Stimulated activated CD8-positive, alpha-beta memory T cell treated with anti-CD3 and anti-CD28 coated beads, Interleukin-4, amount 100 ng/mL, for 24 hours (primary cell): ENCODE measurements at regions not wholly inside any gene's neighbourhood (a gene's known extent, or its start where the extent isn't known, plus 50 kb on each side); places are given as distances from the start of the nearest gene placed in this dataset.
"Not testable (repeated sequence)": the region's sequence is repeated elsewhere in the genome, so short reads cannot be mapped to it uniquely, and the experiment has no call there.

Experiments used
- DNase-seq: peaks from one replicate; pipeline ENCODE4 v3.0.0-alpha.2; 2020; ENCODE audit warnings: low read depth

GRCh38 chr10:44008270-44008916 lies 359.7 kb upstream of the ZNF32 start:
- DNase-seq: no peak

DNA sequence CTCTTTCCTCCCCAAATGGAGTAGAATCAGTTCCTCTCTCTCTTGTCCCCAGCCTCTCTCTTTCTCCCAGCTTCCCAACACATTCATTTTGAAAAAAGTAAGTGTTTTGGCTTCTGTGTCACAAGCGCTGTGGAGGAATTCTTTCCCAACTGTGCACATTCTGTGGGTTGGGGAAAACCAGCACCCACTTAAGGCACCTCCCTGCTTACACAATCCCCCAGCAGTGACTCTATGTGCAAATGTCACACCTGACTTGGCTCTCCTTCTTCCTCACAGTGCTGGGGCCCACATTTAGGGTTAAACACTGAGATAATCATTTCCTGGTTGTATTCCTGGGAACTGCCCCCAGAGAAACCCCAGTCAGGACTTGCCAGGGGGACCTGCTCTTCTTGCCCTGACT lies 358.1 kb upstream of the ZNF32 start:
- DNase-seq: no peak

DNA sequence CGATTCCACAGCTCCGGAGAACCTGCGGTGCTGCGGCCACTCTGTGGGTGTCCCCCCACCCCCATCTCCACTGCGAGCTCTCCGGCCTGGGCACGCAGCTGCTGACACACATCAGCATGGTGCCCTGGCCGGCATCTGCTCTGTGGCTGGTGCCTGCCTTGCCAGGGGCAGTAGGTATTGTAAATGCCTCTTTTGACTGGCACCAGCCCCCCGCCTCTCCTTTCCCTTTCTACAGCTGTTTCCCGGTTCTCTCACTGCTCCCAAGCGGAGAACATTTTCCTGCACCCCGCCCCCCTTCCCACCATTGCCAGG lies 357.1 kb upstream of the ZNF32 start:
- DNase-seq: no peak

DNA sequence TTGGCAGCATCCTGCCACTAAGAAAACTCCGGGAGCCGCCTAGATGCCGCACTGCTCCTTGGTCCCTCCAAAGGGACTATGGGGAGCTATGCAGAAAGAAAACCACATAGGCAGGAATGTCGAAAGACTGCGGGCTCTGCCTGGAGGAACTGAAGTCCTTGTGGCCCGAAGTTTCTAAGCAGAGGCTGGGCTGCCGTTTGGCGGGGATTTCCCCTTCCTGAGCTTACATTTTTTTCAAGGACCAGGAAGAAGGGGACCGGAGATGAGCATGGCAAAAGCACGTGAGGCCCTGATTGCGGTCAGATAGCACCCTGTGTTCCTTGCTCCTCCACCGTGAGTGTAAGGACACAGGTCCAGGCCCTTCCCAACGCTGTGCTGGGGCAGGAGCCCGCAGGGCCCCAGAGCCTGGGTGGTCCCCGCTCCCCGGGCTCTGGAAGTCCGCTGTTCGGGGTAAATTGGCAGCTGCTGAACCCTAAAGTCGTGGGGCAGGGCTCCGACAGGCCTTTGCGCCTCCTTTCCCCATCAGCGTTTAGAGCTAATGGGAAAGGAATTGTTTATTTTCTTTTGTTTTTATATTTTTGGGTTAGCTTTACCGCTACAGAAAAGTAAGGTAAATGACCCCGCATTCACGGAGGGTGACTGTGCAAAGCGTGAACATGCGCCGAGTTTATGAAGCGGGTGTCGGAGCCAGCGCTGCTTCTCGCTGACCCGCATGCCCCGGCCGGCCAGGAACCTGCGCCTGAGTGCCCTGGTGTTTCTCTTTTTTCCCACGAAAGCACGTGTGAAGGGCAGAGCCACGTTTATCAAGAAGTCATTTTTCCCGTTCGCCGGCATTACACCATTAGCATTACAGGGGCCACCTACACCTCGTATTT lies 356.5 kb upstream of the ZNF32 start:
- DNase-seq: no peak

DNA sequence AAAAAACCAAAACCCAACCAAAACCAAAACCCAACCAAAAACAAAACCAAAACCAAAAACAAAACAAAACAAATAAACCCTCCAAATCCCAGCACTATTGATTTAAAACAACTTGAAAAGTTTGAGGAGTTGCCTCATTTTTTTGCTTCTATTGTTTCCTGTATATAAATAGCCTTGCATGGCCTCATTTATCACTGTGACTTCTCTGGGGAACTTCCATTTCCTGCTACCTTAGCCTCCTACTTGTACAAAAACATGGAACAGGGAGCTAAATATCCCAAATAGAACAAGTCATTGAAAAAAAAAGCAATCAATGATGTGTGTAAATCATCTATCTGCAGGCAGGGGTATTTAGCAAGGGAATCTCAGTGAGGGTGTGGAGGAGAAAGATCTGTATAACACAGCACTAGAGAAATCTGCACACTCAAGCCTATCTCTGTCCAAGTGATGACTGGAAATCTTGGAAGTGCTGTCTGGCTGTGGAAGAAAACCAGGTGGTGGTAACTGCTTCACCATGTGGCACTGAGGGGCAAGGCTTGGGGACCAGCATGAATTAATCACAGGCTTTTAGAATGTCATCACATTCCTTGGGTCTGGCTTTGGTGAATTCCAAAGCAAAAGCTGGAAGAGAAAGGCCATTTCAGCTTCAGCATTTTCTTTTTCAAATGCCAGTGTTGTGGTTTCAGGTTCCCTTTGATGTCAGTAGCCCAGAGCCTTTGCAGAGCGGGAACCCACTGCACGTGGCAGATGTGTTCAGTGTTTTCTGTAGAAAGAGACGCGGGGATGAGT lies 349.5 kb upstream of the ZNF32 start:
- no peak for DNase-seq

DNA sequence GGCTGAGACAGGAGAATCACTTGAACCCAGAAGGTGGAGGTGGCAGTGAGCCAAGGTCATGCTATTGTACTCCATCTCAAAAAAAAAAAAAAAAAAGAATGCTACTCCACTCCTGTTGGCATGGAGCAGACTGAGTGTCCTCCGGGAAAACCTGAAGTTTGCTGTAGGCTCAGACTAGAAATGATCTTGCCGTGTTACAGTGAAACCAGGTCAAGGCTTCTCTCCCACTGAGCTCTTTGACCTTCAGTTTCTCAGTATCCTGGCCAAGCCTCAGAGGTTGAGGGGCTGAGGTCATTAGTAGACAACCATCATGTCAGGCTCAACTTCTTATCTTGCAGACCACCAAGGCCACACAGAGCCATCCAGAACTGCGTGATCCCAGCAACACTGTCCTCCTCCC lies 348.6 kb upstream of the ZNF32 start:
- no peak for DNase-seq

DNA sequence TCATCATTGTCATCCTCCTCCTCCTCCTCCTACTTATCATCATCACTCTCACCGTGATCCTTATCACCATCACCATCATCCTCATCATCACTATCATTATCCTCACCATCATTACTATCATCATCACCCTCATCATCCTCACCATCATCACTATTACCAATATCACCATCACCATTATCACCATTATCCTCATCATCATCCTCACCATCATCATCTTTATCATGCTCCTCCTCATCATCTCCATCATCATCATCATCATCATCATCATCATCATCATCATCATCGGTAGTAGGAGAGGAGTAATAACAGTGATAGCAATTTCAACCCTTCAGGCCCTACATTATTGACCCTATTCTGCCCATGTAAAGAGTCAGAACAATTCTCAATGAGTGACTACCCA lies 345.9 kb upstream of the ZNF32 start:
- DNase-seq: no peak

DNA sequence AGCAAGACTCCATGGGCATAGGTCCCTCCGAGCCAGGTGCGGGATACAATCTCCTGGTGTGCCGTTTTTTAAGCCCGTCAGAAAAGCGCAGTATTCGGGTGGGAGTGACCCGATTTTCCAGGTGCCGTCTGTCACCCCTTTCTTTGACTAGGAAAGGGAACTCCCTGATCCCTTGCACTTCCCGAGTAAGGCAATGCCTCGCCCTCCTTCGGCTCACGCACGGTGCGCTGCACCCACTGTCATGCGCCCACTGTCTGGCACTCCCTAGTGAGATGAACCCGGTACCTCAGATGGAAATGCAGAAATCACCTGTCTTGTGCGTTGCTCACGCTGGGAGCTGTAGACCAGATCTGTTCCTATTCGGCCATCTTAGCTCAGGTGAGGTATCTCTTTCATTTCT lies 344.1 kb upstream of the ZNF32 start:
- DNase-seq: not testable (repeated sequence)

DNA sequence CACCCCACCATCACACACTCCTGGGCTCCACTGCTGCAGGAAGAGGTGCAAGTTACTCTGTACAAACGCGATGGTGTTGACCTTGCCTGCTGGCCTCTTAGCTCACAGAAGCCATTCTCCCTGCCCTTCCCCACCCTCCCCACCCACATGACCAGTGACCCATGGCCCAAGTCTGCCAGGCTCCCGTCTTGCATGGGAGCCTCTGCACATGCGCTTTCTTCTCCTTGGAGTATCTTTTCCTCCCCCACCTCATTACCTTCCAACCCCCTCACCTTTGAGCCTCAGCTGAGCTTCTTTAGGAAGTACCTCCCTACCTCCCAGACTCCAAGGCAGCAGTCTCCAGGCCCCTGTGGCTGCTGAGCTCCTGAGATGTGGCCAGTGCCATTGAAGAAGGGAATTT lies 337.7 kb upstream of the ZNF32 start:
- DNase-seq: no peak

DNA sequence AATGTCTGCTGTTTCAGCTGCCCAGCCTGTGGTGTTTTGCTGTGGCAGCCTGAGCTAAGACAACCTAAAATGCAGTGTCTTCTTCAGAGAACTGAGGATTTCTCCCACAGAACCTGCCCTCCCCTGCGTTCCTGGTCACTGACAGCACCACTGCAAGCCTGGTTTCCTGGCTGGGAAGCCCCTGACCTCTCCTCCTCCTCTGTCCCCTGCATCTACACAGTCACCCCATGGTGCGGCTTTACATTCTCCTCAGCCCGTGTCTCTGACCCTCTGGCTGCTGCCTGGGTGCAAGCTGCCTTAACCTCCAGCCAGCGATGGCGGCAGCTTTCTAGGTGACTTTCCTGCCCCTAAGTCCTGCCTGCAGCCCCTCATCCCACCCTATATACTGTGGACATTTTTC lies 337.3 kb upstream of the ZNF32 start:
- DNase-seq: no peak

DNA sequence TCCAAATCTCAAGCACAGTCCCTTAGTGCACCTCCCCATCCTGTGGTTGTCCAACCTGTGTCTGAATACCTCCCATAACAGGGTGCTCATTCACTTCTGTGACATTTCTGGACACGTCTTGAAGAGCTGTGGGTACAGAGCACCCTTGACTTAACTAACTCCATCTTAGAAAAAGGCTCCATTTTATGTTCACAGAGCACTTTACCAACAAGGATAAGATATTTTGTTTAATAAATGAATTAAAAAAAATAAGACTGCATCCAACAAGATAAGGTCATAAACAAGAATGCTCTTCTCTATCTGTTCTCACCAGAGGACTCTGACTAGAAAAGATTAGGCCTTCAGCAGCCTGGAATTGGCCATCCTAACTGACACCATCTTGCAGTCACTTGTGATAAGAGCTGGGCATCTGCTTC lies 335.2 kb upstream of the ZNF32 start:
- DNase-seq: no peak

GRCh38 chr10:43983405-43983804 lies 334.7 kb upstream of the ZNF32 start:
- no peak for DNase-seq

- DNase-seq: no peak
Measured at GRCh38 chr10:43982250-43982649, 333.6 kb upstream of the ZNF32 start.

DNA sequence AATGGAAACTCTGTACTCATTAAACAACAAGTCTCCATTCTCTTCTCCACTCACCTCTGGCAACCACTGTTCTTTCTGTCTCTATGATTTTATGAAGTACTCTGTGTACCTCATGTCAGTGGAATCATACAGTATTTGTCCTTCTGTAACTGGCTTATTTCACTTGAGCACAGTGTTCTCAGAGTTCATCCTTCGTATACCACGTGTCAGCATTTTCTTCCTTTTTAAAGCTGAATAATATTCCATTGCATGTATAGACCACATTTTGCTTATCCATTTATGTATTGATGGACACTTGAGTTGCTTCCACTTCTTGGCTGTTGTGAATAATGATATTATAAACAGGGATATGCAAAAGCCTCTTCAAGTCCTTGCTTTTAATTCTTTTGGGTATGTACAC lies 333.0 kb upstream of the ZNF32 start:
- DNase-seq: no peak

GRCh38 chr10:43981232-43981631 lies 332.6 kb upstream of the ZNF32 start:
- no peak for DNase-seq

GRCh38 chr10:43980715-43981114 lies 332.0 kb upstream of the ZNF32 start:
- no peak for DNase-seq

GRCh38 chr10:43980313-43980712 lies 331.6 kb upstream of the ZNF32 start:
- DNase-seq: no peak

DNA sequence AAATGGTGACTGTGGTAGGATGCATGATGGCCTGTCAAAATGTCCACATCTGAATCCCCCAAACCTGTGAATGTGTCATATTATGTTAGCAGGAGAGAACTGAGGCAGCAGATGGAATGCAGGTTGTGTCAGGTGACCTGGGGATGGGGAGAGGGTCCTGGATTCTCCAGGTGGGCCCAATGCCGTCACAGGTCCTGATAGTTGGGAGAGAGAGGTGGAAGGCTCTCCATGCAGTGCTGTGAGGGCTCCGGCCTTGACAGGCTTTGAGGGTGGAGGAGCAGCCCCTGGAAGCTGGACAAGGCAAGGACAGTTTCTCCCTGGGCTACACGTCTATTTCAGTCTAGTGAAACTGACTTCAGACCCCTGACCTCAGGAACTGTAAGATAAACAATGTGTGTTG lies 330.9 kb upstream of the ZNF32 start:
- no peak for DNase-seq

DNA sequence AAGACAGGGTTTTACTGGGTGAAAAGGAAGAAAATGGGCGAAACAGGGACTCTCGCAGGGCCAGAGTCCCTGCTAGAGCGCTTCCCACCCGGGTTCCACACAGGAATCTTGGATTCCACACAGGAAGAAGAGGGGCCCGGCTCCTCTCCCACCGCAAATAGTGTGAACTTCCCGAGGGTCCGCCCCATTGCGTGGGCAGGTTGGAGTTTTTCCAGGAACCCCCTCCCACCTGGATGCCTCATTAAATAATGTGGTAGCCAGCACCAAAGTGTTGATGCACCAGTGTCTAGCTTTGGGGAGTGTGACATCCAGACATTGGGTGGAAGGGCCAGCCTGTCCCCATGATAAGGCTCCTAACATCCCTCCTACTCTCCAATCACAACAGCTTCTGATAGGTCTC lies 330.3 kb upstream of the ZNF32 start:
- DNase-seq: no peak

DNA sequence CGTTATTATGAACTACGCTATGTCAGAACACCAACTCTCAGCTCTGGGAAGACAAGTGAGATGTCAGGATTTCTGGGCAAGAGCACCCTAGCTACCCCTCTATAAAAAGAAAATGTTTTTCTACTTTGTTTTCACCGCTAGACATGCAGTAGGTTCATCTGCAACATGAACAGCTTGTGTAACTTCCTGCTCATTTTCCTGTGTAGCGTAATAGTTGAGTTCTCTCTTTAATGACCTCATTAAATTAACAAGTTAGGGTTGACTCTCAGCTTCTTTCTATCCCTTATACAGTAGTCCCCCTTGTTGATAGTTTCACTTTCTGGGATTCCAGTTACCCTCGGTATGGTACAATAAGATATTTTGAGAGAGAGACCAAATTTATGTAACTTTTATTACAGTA lies 329.4 kb upstream of the ZNF32 start:
- no peak for DNase-seq

GRCh38 chr10:43976292-43976691 lies 327.6 kb upstream of the ZNF32 start:
- DNase-seq: no peak

DNA sequence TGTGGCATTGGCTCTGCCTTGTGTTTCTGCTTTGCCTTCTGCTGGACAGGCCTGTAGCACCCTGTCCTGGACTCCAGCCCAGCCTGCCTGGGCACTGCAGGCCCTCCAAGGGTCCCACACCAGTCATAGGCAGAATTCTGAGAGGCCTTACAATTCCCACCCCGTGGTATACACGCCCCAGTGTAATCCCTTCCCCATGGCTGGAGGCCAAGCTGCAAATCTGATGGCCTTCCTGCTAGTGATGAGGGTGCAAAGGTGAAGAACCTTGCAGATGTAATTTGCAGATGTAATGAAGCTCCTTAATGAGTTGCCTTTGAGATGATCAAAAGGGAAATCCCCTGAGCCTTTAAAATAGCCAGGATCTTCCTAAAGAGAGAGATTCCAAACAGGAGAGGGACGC lies 325.1 kb upstream of the ZNF32 start:
- DNase-seq: no peak

DNA sequence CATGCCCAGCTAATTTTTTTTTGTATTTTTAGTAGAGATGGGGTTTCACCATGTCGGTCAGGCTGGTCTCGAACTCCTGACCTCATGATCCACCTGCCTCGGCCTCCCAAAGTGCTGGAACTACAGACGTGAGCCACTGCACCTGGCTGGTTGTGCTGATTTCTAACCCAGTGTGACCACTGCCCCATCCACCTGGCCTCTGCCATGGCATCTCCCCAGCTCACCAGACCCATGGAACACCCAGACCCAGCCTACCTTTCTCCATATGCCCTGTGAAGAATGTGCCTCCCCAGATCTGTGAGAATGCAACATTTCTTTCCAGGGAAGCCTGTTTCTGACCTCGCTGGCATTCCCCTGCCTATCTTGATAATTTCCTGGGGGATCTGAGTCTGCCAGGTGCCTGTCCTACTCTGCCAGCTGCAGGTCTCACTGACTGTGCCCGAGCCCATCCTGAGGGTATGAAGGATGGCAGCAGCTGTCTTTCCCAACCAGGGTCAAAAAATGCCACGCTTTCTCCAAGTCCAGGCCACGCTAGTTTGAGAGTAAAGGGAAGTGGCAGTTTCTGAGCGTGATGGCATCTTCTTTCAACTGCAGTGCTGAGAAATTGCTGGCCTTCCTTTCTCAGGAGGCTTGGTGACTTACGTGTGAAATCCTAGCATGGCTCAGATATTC lies 324.4 kb upstream of the ZNF32 start:
- DNase-seq: no peak
